GM18511 (cell line): ENCODE measurements at regions not wholly inside any gene's neighbourhood (a gene's known extent, or its start where the extent isn't known, plus 50 kb on each side); places are given as distances from the start of the nearest gene placed in this dataset.

Source experiments
- ATAC-seq: cut with Tn5 transposase; IDR thresholded peaks from one replicate; pipeline ENCODE4 v1.9.1; 2021; ENCODE audit warnings: mild to moderate bottlenecking, moderate library complexity; ENCODE audit not compliant: unreplicated experiment

DNA sequence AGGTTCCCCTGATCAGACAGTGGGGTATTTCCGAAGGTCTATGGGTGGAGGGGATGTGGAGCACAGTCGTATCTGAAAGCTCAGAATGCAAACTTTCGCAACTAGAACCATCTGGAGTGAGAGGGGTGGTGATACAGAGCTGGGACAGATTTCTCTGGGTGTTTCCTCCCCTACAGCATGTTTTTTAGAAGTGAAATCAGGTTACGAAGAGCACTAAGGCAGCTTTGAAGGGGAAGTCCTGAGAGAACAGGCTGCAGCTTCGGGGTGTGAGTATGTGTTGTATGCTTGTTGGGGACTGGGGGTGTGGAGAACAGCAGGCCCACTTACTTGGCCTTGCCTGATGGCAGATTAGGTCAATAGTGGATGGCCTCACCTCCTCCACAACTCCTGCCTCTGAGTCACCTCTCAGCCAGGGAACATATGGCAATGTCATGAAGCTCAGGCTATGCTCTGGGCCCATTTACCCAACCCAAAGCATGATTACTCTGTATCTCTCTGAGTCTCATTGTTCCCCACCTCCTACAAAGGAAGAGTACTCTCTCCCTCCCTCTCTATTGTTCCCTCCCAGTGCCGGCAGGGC, 107.2 kb upstream of the RASGRP1 start:
- peak; percentile 59 for ATAC-seq

DNA sequence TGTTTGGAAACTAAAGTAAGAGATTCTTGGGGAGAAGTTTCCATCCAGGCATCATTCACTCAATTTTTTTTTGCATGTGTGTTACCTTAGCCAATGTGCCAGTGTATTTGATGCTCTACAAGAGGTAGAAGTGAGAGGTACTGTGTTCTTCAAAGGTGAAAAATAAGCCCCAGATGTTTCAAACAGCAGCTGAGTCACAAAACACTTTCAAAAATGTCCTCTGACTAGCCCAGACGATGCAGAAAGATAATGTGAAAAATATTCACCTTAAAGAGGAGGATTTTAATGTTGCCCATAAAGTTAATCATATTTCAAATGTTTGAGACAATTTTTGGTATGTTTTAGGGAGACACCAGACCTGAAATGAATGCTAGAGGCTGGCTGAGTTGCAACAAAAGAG, 107.7 kb upstream of the RASGRP1 start:
- ATAC-seq: no peak

DNA sequence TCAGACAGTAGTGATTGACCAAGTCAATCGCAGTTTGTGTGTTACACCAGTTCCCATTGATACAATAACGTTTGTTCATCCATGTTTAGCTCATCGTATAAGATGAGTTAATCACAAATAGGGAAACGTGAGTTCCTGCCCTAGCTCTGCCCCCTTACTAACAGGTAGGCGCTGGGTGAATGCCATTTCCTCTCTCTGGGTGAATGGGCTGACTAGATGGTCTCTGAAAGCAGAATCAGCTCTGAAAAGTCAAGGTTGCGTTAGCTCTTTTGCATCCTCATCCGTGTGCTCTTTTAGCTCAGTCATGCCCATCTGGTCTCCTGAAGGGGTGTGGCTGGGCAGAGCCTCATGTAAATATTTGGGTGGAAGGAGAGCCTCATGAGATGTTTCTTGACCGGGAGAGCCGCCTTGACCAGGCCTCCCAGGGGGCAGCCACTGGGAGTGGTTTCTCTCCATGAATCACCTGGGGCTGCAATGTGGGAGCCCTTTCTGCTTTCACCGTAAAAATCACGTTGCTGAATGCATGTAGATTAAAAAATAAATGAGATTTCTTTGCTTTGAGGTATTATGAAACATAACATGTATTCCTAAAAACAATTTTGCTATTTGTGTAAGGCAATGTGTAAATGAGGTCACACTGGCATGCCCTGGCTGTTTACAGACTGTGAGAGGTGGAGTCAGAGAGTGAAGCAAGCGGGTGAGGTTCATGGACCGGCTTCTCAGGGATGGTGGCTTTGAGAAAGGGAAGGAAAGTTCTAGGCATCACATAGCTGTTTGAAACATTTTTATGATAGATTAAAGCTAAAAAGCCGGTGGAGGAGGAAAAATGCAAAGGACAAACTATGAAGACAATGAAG, 108.4 kb upstream of the RASGRP1 start:
- peak; percentile 48 for ATAC-seq

DNA sequence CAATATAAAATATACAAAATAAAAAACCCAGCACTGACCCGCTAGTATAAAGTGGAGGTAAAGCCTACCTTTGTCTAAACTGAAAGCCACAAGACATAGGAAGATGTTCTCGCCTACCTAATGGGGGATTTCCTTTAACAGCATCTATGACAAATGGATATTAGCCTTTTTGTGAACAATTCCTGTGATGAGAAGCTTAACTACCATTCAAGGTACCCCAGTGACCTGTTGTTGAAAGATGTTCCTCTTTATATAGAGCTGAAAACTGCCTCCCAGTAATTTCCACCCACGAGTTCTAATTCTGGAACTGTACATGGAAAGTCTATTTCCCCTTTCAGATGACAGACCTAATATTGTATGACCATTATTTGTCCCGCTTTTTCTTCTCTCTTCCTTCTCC, 109.8 kb upstream of the RASGRP1 start:
- no peak for ATAC-seq

DNA sequence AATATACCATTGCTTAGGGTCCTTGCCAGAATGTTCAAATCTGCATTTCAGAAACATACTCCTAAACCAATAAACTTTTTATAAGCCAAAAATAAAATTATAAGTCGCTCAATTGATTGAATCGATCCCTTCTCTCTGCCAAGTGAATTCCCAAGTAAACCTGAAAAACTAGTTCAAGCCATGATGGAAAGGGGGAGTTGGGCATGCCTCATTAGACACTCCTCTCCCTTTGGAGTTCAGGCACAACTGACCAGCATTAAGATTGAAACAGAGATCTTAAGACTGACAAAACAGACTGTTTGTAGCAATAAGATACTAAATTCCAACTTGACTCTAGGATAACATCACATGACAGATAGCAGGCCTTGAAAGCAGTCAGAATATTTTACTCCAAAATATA, 113.7 kb upstream of the RASGRP1 start:
- no peak for ATAC-seq

DNA sequence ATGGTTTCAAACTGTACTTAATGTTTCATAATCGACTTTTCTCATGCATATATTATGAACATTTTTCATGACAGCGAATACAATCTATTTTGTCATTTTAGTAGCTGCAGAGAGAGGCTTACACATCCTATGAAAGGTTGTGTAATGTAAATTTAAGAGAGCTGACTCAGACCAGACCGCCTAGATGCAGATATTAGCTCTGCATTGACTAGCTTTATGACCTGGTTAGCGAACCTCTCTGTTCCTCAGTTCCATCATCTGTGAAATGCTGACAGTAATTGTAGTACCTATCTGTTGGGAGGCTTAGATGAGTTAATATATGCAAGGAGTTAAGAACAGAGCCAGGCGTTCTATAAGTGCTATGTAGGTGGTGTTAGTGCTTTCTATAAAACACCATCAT, 116.2 kb upstream of the RASGRP1 start:
- no peak for ATAC-seq

DNA sequence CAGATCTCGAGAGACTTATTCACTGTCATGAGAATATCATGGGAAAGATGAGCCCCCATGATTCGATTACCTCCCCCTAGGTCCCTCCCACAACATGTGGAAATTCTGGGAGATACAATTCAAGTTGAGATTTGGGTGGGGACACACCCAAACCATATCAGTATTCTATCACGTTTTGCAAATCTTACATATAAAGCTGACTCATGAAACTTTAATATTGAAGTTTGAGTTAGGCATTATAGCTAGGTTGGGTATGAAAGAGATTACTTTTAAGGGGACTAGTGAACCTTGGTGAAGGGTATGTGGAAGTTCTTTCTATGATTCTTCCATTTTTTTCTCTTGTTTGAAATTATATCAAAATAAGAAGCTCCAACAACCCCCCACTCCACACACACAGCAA, 117.7 kb upstream of the RASGRP1 start:
- no peak for ATAC-seq

DNA sequence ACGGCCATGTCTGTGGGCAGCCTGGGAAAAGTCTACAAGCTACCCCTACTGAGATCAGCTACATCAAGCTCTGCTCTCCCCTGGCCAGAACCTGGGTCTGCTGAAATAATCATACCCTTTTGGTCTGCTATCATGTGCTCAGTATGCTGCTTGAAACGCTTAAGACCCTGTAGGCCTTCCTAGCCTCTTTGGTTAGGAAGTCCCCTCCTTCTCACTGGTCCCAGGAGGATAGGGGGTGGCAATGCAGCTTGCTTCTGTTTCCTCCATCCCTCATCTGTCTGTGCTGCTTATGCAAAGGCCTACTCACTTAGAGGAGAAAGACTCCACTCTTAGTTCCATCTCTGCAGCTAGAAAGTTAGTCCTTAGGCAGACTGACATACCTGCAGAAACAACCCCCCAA, 118.2 kb upstream of the RASGRP1 start:
- no peak for ATAC-seq

DNA sequence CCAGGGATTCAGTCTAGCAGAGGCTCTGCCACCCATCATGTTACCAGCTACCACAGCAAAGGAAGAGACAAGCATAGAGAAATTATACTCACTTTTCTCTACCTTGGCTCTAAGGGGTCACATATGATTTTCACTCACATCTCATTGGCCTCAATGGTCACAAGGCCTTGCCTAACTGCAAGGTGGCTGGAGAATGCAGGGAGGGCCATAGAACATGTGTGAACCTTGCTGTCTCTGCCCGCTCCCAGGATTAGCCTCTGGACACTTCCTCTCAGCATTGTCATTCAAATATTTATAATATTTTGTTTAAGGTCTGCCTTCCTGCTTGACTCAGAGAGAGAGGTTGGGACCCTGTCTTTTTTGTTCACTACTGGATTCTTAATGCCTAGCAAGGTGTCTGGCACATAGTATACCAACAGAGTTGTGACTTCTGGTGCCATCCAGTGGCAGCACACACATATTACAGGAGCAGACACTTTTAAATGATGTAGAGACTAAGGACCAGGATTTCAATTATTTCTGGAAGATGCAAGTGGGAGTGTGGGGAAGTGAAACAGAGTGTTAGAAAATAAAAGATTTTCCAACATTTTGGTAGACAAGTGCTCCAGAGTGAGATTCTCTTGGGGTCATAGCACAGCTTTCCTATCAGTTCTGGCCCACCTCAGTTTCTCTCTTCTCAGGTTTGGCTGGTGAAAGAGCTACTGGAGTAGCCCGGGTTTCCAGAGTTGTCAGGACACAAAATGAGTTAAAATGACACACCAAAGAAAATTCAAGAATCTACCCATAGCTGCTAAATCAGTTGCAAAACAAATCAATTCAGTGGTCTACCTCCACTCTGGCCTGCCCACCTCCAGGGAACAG, 119.0 kb upstream of the RASGRP1 start:
- ATAC-seq: peak; percentile 96

DNA sequence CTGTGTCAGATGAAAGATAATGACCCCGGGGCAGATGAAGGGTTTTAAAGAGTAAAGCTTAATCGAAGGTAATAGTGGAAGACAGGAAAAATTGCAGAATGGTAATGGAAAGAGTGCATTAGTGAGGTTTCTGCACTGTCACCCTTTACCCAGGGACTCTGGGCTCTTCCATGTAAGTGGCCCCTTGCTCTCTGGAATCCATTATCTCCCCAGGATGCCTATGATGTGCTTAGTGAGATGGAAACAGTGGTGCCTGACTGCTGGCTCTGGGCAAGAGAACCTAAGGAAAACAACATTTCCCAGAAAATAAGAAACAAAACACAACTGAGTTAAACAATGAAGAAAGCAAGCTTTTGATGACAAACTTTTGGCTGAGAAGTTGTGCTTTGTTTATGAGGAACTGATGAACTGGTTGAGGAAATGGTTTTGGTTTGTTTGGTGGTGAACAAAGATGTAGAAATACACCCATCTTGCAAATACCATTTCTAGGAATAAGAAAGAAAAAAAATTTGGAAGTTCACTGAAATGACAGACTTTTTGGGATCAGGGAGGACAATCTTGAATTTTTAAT, 119.9 kb upstream of the RASGRP1 start:
- ATAC-seq: no peak

DNA sequence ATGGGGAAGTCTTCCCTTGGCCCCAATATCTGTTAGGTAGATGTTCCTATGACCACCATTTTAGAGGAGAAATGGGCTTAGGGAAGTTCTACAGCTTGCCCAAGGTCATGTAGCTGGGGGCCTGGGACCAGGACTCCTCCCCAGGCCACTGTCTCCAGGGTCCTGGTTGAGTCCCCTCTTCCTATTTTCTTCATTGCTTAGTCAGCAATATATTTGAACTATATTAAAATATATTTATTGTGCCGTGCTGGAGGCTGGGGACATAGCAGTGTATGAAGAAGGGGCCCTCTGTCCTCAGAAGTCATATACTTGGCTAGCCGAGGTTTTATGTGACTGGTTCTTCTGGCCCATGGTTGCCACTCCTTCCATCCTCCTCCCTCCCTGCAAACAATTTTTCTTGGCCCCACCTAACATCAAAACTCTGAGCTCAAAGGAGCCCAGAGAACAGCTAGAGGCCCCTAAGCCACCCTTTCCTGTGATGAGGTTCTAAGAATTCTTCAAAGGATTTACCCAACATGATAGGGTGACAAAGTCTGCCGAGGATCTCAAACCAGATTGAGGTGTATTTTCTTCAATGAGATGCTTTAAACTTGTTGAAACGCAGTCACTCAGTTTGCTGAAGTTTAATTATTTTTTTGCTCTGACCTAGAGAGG, 121.2 kb upstream of the RASGRP1 start:
- no peak for ATAC-seq

DNA sequence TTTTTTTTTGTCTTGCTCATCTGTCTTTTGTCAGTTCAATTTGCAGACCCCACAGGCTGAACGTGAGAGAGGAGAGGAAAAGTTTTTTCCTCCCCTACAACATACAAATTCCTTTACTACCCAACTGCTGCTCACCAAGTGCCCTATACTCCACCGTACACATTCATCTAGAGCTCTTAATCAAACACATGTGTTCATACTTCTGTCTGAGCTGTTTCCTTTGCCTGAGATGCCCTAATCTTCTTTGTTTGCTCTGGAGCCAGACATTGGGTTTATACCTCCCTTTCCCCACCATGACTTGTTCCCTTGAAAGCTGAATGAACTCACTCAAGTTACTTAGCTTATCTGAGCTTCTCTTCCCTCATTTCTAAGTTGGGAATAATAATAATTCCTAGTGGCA, 122.7 kb upstream of the RASGRP1 start:
- no peak for ATAC-seq

DNA sequence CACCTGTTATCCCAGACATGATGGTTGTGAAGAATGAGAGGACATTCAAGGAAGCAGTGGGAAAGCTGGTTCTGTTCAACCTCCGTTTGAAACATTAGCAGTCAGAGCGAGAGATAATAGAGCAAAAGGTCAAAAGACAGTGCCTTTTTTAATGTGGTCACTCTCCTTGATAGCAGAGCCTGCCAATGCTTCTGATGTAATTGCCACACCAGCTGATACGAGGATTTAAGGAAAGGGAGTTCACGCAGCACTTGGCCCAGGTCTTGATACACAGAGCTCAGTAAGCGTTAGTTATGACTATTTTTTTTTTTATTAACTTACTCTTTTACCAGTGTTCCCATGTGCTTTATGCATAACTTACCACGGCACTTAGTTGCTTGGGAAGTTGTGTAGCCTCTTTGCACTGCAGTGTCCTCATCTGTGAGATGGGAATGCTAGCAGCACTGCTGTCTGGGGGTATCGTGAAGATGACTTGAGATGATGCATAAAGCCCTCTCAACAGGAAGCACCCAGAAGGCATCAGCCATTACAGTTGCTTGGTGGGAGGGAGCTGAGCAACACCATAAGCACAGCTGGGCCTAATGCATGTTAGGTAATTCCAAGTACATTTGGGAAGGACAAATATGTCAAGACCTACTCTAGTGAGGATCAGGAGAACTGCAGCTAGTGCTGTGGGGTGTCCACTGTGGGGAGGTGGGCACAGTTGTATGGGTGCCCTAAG, 123.3 kb upstream of the RASGRP1 start:
- ATAC-seq: no peak

DNA sequence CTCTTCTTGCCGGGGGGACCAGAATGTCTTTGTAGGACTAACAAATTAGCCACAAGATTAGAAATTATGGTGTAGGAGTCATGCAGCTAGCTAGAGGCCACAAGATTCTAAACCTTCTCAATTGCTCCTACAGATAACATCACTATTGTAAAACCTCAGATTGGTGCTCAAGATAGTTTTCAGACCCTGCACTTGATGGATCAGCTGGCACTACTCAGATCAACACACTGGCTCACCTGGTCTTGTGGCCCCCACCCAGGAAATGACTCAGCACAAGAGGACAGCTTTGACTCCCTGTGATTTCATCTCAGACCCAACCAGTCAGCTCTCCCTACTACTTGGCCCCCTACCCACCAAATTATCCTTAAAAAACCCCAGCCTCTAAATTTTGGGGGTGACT, 124.1 kb upstream of the RASGRP1 start:
- ATAC-seq: peak; percentile 48

DNA sequence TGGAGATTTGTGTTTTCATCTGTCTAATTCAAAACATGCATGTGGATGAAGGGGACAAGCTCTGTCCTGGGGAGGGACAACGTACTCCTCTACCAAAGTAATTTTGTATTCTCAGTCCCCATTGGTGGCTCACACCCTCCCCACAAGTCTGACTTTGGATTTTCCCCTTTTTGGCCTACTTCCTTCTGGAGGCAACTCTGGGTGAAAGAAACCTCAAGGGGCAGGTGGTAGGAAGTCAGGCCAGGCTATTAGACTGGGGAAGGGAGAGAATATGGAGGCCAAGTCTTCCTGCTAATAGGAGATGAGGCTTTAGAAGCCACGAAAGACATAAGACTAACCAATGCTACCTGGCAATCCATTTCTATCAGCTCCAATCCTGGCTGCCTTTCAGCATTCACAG, 124.9 kb upstream of the RASGRP1 start:
- no peak for ATAC-seq

DNA sequence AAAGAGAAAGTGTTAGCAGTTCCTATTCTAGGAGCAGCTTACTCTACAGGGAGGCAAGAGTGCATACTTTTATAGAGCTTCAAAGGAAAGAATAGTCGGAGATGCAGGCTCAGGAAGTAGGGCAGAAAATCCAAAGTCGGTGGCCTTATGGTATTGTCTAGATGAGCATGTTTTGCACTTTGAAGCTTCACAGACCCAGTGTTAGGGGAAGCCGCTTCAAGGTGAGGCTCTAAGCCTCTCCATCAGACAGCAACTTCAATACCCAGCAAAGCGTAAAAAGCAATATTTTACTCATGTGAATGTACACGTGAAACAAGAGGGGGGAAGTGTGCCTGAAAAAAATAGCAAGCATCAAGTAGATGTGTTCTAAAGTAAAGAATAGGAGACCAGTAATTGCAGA, 125.6 kb upstream of the RASGRP1 start:
- ATAC-seq: no peak

DNA sequence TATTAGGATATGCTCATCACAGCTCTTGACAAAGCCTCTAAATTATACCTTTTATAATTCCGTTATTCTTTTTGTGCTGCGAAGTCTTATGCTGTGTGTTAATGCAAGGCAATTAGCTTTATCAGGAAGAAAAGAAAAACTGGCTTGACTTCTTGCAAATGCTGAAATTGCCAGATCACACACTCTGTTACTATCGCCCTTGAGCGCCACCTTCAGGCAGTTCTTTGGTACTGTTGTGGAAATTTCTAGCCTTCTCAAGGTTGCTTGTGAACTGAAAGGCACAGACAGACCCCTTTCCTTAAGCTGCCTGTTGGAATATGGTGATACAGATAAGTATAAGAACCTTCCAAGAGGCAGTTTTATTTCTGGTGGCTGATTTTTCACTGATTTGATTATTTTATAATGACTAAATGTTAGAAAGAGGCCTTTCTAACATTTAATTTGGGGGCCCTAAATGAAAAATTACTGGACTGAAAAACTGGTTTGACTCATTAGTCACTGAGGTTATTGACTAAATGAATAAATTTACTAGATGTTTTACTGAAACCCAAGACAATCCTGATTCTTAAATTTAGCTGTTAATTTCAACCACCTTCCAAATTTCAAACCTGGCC, 126.2 kb upstream of the RASGRP1 start:
- ATAC-seq: no peak

DNA sequence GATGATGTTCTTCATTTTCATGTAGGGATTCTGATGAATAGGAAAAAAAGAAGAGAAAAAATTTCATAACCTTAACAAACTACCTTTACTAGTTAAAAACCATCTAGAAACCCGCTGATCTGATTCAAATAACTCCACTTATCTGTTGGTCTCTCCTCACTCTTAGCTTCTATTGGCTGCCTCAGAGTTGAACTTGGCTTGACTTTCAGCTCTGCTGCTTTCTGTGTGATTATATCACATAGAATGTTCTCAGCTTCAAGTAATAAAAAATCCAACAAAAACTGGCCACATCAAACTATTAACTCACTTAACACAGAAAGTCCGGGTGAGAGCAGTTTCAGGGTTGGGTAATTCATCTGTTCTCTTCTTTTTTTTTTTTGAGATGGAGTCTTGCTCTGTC, 126.8 kb upstream of the RASGRP1 start:
- no peak for ATAC-seq

DNA sequence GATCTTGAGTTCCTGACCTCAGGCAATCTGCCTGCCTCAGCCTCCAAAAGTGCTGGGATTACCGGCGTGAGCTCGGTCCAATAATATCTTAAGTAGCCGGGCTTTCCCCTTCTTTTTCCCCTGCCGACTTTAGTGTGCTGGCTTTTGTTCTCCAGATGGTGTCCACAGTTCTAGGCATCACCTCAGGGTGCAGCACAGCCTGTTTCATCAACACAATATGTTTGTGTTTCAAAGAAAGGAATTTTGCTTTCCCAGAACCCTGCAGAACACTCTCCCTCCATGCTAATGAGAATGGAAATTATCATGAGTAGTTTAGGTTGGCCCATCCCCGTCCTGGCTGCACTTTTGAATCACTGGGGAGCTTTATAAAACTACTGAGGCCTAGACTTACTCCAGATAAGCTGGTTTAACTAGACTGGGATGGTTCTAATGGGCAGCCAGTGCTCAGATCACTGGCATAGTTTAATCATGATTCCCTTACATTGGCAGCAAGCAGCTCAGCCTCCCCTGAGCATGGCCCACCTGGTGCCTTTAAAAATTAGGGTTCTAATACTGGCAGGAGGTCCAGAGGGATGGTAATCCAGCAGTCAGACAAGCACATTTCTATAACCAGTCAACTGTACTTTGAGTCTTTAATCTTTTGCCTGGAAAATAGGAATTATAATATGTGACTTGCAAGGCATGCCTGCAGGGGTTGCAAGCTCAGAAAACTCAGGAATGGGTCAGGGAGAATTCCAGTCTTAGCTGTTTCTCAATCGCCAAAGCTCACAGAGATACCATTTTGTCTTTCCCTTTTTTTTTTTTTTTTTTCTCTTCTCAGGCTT, 127.6 kb upstream of the RASGRP1 start:
- no peak for ATAC-seq
